NCI-H1105 treated with DMSO at 0.1 percent for 48 hours (cell line): ENCODE measurements at regions not wholly inside any gene's neighbourhood (a gene's known extent, or its start where the extent isn't known, plus 50 kb on each side); places are given as distances from the start of the nearest gene placed in this dataset.

ENCODE experiments used
- DNase-seq: peaks from one replicate; lab custom pipeline; 2025; lab: John Stamatoyannopoulos, UW

DNA sequence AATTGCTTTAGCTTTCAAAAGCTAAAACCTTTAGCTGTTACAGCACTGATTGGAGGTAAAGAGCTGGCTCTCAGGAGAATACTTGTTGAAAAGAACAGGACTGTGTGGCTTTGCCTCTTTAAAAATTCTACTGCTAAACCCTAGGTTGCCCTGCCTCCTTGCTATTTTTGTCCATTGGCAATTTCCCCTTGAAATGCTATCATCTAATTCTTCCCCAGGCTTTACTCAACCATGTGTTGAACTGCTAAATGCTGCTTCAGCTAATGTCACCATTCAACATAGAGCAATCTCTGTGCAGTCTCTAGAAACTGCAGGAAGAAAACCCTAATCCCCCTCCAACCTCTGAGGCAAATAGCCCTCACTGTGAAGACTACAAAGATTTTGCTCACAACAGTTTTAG lies 203.7 kb upstream of the ARX start:
- no peak for DNase-seq

DNA sequence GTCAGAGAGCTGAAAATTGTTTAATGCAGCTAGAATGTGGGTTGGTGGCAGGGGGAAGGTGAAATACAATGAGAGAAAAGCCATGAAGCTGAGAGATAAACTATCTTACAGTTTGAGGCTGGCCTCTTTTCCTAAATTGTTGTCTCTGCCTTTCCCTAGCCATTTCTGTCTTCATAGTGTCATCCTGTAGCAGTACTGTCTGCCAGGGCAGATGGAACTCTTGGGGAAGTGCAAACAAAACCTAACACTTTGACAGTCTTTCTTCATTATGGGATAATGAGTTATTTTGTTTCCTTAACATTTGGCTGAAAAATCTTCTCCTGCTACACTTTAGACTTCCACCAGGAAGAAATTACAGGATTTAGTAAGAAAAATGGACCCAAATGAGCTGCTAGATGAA lies 197.8 kb upstream of the ARX start:
- DNase-seq: no peak

DNA sequence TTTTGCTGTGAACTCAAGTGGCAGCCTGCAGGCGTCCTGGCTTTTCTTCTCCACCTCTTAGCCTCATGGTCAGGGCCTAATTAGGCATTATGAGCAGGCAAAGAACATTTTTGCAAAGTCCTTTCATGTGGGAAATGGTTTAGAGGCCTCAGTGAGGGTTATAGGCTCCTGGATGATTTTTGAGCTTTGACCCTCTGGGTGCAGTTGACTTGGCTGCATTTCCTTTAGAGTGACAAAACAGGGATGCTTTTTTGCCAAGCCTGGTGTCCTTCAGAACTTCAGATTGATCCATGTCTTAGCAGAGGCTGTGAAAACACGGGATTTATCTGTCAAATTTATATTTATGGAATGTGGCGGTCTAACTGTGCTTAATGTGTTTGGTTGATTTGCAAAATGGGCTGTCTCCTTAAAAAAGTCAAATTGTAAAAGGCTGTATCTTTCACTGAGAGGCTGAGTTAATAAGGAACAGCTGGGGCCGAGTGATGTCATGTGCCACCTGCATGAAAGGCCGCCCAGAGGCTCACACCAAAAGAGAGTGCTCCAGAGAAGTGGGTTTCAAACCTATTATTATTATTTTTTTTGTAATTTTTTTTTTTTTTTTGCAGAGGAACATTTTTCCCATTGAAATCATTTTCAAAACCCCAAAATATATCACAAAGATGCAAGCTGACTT lies 192.2 kb upstream of the ARX start:
- DNase-seq: no peak

DNA sequence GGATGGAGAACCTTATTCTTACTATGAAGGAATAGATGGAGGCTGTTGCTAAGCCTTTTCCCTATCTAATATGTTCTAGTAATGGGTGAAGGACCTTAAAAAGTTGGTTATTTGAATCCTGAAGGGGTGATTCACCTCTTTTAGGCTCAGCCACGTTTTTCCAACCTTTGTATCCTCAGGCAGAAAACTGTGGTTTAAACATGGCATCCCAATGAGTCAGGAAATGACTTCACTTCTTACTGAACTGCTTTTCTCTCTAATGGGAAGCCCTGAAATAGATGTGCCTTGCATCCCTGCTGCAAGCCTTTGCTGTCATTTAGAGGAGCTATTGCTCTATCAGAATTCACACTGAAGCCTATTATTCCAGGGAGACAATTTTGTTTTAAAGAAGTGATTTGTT lies 191.0 kb upstream of the ARX start:
- DNase-seq: no peak

DNA sequence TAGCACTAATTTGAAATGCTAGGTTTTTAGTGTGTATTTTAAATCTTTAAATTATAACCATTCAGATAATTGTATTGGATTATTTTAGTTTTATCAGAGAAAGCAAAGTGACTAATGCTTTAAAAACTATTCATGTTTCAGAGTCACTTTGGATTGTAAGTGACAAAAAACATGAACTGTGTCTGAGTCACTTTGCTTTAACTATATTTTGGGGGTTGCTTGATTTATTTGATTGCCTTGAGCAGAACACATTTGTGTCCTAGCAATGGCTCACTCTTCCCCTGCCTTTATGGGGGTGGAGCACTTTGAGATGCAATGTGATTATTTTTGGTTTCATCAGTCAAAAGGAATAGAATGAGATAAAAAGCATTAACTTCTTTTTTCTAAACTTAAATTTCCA lies 188.4 kb upstream of the ARX start:
- no peak for DNase-seq

DNA sequence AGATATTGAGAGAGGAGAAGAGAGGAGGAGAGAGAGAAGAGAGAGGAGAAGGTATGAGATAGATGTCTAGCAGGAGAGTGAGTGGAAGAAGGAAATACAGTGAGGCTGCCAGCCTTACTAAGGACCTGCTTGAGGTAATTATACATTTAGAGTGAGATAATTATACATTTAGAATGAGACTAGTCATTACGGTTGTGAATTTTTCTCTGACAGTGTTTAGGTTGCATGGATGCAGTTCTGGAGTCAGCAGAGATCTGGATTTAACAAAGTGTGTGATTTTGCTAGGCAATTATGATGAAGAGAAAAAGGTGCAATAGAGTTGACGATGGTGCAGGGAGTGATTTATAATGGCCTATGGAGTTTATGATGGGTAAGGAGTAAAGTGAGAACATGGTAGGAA lies 187.1 kb upstream of the ARX start:
- peak; percentile 41 for DNase-seq

DNA sequence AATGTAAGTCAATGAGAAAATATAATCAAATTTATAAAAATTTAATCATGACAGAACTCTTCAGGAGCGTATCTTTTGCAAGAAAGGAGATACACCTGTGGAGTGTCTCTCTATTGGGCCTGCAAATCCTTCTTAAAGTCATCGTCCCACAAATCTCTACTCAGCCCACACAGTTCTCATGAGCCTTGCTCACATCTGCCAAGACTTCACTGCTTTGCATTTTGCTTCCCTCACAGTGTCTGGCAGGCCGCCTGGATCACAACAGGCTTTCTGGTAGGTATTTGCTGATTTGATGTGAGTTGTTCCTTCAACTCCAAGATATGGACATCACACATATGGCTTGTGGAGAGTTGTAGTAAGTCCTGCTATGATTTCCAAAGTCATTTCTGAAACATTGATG lies 183.1 kb upstream of the ARX start:
- DNase-seq: no peak

DNA sequence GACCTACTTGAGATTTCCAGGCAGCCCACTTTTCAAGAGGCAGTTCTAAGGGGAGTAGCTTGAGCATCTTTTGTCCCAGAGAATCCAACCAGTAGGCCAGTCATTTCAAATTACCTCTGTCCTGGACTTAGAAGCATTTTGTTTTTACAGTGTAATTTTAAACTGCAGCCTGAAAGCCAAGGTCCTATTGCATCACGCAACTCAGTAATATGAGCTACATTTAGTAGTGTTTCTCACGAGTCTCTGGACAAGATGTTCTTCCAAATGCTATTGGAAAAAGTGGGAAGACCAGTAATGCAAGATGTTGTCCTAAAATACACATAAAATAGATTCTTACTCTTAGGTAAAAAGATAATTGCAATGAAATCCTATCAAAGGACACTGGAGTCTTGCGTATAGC lies 182.5 kb upstream of the ARX start:
- no peak for DNase-seq

DNA sequence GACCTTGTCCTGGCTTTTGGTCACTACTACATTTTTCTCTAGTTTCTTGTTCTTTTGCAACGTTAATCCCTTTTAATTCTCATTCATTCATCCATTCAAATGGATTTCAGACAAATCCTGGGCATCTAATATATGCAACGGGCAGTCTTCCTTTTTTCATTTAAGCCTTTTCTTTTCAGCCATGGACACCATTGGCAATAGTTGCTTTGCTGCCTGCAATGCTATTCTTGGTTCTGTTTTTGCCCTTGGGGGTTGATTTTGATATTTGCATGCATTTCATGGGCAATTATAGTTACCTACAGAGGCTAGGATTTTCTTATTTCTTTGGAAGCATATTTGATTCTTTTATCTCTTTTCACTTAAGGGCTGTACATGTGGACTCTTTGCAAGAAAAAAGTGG lies 180.5 kb upstream of the ARX start:
- no peak for DNase-seq

DNA sequence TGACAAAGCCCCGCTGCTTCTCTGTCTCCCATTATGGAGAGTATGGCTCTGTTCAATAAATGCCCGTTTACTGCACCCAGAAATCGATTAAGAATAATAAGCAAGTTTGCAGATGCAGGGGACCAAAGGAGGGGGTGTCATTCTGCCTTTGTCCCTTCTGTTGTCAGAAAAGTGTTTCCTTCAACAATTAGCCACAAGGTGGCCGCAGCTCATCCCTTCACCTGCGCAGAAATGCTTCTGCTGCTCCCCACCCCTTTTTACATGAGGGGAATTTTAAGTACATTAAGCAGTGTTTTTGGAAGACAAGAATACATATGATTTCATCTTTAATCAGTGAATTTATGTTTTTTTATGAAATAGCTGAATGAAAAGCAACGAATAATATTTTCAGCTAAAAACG lies 175.6 kb upstream of the ARX start:
- DNase-seq: no peak

DNA sequence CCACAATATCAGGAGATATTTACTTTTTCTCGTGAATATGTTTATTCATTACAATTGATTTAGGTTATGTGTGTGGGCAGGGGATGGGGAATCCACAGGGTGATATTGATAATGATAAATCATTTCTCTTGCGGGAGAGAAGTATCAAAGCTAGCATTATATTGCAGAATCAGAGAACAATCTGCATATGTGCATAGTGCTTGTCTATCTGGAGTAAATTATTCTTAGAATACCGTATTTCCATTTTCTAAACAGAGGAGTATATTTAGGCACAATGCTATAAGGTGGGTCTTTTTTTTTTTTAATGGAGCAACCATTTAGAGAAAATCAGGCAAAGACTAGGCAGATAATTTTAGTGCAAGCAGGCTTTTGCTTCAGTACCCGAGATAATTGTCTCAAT lies 166.0 kb upstream of the ARX start:
- no peak for DNase-seq

DNA sequence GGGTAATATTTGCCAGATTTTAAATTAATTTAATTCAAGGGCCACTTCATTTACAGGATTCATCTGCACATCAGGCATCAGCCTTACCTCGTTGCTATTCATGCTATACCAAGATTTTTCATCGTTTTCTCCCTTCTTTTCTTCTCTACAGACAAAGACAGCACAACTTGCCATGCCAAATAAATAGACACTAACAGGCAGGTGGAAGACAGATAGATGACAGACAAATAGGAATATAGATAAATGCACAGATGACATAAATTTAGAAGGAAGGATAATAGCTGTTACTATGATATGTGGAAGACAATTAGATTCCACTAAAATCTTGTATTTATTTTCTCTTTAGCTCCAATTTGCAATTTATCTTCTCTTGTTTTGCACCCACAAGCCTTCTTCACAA lies 164.5 kb upstream of the ARX start:
- no peak for DNase-seq

DNA sequence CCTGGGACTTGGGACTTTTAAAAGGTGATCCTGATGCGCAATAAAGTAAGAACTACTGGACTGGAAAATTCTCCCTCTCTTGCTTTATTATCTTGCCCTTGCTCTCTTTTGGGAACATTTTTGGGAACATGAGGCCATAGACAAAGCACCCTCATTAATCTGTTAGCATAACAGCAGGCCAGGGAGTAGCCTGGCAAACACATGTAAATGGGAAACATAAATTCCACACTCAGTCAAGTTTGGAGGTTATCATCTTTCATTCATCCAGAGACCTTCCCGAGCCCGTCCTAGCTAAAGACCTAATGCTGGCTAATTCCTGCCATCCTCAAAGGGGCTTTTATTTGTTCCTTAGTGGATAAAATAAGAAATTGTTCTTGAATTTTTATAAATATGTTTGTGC lies 162.8 kb upstream of the ARX start:
- DNase-seq: no peak

DNA sequence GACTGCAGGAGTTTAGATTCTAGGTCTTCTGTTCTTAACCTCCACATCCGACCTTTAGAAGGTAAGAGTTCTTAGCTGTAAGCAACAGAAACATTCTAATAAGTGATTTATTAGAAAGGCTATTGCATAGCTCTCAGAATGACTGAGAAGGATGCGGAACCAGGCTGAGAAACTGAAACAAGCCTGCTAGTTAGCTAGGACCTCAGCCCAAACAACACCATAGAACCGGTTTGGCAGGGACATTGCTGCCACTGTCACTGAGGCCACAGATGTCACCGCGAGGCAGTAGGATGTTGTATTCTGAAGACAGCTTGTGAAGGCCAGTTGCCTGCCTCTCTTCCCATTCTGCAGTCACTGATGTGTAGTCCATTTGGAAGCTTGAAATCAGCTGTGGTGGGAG lies 160.0 kb upstream of the ARX start:
- no peak for DNase-seq

DNA sequence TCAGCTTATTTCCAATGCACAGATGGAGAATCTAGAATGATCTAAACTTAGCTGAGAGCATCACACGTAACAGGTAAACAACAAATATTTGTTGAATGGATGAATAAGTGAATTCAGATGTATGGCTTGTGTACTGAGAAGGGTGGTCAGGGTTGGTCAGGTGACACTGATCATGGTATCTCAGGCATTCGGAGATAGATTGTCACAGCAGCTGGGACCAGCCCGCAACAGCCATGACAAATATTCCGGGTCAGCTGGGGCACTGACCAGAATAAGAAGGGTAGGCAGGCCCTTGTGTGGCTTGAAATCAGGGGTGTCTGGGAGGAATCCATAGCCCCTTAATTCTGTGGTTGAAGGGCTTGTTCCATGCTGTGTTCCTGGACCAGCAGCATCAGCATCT lies 159.4 kb upstream of the ARX start:
- DNase-seq: no peak

DNA sequence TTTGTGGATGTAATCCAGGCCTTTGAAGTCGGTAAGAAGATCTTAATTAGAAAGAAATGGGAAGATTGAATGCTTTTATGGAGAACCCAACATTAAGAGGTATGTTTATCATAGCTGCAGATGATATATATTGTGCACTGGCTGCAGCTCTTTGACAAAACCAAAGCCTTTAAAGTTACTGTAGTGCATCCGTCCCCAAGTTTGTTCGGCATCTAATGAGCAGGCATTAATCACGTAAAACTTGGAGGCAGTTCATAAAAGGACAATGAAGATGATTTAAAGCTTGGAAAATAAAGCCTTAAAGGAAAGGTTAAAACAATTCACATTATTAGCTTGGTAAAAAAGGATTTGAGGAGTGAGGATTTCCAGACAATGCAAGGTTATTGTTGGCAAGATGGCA lies 150.8 kb upstream of the ARX start:
- no peak for DNase-seq

DNA sequence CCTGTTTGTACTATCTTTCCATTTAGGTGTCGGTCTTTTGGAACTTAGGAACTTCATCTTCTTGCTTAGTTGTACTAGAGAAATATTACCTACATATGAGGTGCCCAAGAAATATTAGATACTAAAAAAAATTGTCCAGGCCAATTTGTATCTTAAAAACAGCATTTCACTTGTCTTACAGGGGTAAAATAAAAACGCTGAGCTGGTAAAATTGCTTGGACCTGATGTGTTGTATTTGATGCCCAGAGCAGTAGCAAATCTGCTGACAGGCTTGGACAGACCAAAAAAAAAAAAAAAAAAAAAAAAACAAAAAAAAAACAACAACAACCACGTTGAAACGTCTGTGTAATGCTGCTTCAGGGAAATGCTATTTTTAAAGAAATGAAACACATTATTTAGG lies 150.4 kb upstream of the ARX start:
- no peak for DNase-seq

DNA sequence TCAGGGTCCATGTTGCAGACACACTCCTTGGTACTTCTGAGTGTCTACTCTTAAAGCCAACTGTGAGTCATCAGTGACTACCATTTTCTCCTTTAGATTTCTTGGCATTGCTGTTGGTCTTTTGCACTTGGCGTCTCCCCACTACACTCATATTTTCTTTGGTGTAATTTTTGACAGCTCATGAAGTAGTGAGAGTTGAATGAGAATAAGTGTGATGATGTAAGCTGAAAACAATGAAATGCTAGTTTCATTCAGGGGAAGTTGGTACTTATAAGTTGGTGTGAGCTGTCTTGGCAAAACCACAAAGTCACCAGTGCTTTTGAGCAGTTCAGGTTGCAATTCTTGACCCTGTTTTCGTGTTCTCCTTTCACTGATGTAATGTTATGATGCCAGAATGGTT lies 142.9 kb upstream of the ARX start:
- no peak for DNase-seq

DNA sequence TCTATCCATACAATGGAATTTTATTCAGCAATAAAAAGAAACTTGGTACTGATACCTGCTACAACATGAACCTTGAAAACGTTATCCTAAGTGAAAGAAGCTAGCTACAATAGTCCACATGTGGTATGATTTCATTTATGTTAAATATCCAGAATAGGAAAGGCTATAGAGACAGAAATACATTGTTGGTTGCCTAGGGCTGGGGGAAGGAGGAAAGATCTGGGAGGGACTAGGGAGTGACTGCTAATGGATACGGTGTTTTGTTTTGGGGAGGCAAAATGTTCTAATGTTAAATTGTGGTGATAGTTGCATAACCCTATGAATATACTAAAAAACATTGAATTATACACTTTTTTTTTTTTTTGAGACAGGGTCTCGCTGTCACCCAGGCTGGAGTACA lies 141.1 kb upstream of the ARX start:
- DNase-seq: no peak

DNA sequence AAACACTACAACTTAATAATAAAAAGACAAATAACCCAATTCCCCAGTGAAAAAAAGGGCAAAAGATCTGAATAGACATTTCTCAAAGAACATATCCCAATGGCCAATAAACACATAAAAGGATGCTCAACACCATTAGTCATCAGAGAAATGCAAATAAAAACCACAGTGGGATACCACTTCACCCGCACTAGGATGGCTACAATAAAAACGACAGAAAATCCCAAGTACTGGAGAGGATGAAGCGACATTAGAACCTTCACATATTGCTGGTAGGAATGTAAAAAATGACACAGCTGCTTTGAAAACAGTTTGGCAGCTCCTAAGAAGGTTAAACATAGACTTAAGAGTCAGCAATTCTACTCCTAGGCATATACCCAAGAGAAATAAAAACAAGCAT lies 140.6 kb upstream of the ARX start:
- DNase-seq: no peak

DNA sequence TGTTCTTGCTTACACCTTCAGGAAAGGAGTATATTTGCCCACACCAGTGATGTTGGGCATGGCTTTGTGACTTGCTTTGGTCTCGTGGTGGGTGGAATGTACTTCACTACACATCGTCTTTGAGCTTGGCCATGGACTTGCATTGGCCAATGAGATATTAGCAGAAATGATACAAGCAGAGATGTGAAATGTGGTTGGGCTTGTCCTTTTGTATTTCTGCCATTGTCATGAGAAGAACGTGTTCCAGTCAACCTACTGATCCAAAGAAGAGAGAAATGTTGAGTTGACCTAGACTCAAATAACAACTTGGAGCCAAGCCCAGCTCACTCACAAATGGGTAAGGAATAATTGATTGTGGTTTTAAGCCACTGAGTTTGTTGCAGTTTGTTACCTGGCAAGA lies 138.4 kb upstream of the ARX start:
- DNase-seq: peak; percentile 1

DNA sequence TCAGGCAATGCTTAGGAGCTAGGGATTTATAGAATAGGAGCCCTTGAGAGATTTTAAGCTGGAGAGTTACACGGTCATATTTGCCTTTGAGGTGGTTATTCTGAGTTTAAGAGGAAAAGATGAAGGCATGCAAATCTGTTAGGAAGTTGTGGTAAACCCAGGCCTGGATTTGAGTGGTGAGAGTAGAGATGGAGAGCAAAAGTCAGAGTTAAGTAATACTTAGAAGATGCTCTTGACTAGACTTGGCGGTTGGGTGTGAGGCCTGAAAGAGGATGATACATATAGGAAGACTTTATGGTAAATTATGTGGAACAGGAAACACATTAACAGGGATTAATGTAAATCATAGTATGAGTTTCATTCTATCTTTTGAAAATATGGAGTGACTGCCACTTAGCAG lies 136.0 kb upstream of the ARX start:
- DNase-seq: no peak

DNA sequence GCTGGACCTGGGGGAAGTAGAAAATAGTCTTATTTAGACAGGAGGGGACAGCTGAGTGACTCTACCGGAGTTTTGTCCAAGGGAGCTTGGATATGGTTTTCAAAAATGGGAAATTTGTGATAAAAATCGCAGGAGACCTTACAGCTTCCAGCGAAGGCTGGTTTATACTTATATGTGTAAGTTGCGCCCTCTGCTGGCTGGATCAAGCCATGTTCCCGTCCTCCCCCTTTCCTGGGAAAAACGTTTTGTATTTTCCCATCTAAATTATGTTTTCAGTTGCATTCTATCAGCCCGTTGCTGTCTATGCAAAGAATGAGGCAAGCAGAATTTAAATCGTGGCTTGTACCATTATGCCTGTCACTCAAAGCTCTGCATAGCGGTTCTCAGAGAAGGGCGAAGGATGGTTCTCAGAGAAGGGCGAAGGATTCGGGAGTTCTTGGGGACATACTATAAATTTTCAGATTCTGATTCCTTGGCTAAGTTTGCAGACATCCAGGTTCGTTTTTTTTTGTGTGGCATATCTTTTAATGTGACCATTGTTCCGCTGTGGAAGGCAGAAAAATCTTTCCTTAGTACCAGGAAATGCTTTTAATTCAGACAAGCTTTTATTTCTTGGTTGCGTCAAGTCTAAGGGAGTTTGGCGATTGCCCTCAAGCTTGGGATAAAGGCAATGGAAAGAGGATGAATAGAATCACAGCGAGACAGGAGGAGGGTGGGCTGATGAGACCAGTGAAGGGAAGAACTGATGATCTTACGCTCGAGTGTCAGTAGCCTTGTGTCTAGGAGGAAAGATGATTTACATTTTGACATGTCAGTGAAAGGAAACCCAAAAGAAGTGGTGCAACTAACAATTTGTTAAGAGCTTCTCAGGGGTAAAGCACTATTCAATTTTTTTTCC lies 128.5 kb upstream of the ARX start:
- peak; percentile 48 for DNase-seq

DNA sequence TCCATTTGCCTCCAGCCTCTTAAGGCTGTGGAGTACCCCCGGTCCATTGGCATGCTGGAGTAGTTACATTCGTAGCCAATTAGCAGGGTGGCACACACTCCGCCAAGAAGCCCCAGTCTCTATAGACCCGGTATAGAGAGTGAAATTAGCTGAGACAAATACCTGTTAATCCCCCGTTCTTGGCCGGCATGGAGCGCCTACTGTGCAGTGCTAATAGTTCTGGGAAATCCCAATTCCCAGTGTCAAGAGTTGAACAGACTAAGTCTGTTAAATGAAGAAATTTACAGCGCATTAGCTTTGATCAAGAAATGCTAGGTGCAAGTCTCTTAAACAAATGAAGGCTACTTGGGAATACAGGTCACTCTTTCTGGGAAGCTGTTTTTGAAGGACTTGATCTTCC lies 127.8 kb upstream of the ARX start:
- DNase-seq: no peak
